ENCODE measurements at regions not wholly inside any gene's neighbourhood (a gene's known extent, or its start where the extent isn't known, plus 50 kb on each side); places are given as distances from the start of the nearest gene placed in this dataset.

DNA sequence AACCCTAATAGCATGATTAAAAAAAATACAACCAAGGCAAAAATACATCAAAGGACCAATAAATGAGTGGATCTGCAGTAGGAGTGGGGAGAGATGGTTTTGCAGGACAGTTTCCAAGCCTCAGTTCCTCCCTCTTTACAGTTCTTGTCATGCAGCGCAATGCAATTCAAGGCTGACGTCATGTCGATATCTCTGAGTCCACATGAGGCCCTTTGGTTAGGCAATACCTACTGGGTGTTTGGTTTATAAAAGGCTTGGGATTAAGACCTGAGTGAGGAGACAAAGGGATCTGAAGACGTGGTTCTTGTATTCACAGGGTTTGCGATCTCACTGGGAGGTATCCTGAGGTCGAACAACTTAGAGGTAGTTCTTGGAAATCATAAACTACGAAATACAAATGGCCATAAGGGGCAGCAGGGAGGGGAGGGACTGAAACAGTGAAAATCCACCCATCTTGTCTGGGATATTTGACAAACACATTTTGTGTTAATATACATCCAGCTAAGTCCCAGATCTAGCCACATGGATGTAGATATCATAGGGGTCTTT is 441.0 kb downstream of the FUT8 start:
- TF ChIP-seq POLR2A (IDR thresholded peaks at IDR 0.05) = no peak
- TF ChIP-seq, protein P1, sequence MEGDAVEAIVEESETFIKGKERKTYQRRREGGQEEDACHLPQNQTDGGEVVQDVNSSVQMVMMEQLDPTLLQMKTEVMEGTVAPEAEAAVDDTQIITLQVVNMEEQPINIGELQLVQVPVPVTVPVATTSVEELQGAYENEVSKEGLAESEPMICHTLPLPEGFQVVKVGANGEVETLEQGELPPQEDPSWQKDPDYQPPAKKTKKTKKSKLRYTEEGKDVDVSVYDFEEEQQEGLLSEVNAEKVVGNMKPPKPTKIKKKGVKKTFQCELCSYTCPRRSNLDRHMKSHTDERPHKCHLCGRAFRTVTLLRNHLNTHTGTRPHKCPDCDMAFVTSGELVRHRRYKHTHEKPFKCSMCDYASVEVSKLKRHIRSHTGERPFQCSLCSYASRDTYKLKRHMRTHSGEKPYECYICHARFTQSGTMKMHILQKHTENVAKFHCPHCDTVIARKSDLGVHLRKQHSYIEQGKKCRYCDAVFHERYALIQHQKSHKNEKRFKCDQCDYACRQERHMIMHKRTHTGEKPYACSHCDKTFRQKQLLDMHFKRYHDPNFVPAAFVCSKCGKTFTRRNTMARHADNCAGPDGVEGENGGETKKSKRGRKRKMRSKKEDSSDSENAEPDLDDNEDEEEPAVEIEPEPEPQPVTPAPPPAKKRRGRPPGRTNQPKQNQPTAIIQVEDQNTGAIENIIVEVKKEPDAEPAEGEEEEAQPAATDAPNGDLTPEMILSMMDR (IDR thresholded peaks at IDR 0.05 in 8 of 11, conservative IDR thresholded peaks at IDR 0.05 in 3 of 11) = no peak
